ENCODE measurements at regions not wholly inside any gene's neighbourhood (a gene's known extent, or its start where the extent isn't known, plus 50 kb on each side); places are given as distances from the start of the nearest gene placed in this dataset.
"Not testable (repeated sequence)": the region's sequence is repeated elsewhere in the genome, so short reads cannot be mapped to it uniquely, and the experiment has no call there.

- DNase-seq = not testable (repeated sequence)
Observed at GRCh38 chr1:146630302-146630701, 307.8 kb upstream of the NBPF12 start.

DNA sequence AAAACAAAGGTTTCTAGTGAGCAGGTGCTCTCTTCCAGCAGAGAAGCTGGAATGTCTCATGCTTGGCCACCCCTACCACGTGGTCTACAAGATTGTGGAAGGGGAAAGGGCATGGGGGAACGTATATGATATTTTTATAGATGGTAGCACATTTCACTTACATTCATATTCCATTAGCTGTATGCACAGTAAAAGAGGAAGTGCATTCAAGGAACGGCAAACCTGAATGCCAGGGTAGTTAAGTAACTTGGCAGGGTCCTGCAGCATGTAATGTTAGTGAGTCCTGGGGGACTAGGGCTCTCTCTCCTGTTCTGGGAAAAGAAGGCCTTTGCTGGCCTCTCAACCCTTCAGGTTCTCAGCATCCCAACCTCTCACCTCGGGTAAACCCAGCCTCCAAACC is 319.5 kb upstream of the NBPF12 start:
- DNase-seq = not testable (repeated sequence)

GRCh38 chr1:146604681-146605080 is 333.4 kb upstream of the NBPF12 start:
- not testable (repeated sequence) for DNase-seq

DNA sequence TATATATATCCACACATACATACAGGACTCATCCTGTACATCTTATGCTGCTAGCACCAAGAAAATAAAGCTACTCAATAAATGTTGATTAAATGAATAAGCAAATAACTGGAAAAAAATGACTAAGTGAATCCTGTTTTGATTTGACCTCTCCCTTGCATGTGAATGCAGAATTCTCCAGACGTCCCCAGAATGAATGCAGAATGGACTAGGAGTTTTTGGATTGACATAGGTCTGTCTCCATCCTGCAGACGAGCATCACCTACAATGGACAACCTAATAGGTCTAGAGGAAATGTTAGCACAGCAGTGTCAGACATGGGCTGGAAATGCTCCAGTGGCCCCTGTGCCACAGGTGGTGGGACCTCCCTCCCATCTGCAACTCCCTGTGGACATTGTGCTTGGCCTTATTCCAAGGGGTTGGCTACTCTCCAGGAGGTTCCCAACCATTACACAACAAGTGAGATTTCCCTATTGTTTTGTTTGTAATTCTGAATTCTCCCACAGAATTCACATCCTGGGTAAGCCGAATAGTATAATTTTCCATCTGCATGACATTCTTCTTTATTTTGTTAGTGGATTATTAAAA is 337.3 kb upstream of the NBPF12 start:
- DNase-seq = not testable (repeated sequence)

GRCh38 chr1:146599906-146600305 is 338.2 kb upstream of the NBPF12 start:
- DNase-seq = not testable (repeated sequence)

DNA sequence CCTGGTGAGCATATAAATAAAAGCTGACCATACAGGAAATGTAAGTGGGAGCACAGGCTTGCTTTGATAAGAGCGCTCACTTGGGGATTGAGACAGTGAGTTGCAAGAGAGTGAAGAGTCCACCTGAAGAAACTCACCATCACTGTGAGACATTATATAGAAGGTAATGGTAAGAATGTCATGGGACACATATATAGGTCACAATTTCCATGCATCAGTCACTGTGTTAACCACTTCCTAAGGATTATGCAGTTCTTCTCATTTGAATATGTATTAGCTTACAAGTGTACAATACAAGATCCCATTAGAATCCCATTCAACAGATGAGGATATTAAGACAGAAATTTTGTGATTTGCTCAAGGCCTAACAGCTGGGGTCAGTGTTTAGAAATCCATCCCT is 352.4 kb upstream of the NOTCH2NLA start:
- not testable (repeated sequence) for DNase-seq

DNA sequence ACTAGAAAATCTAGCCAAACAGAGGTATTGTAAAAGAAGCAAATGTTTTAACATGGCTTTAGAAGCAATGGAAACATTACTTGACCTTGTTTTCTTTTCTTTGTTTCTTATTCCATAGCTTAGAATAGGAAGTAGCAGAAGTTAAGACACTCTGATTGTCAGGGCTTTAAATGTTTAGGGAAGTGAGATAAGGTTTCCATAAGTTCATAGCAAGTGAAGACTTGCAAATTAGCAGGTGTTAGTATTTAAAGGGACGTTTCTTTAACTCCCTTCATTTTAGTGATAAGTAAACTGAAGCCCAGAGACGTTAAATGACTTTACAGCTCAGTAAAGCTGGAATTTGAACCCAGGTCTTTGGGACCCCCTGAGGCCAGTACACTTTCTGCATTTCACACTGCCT is 338.7 kb upstream of the NOTCH2NLA start:
- not testable (repeated sequence) for DNase-seq

DNA sequence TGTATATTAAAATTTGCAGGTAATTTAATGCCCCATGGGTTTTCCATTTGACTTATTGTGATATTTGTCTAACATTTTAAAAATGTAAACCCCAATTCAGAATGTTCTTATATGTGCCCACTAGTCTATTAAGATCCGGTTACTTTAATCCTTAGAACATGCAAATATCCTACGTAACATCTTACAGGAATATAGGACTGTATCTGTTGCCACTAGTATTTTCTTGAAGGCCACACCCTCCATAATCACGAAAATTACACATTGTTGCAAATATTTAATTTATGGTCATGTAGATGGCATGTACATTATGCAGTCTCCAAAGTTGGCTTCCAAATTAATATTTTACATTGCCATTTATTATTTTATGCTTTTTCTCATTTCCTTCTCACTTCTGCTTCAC is 329.2 kb upstream of the NOTCH2NLA start:
- not testable (repeated sequence) for DNase-seq

GRCh38 chr1:146556405-146556804 is 327.6 kb upstream of the NOTCH2NLA start:
- DNase-seq = not testable (repeated sequence)

DNA sequence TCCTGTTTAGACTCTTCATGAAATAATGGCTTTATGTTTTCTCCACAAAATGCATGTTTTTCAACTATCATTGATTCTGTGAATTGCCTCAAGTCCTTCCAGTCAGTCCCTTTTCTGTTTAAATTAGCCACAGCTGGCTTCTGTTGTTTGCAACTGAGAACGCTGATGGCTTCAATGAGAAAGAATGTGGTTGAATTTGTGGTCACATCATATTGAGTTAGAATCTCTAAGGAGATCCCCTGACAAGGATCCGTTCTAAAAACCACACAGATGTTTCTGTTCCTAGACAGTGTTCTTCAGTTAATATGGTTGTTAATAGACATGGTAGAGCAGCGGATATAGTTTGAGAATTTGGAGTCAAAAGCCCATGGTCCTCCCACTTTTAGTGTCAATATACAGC is 323.6 kb upstream of the NOTCH2NLA start:
- DNase-seq = not testable (repeated sequence)

DNA sequence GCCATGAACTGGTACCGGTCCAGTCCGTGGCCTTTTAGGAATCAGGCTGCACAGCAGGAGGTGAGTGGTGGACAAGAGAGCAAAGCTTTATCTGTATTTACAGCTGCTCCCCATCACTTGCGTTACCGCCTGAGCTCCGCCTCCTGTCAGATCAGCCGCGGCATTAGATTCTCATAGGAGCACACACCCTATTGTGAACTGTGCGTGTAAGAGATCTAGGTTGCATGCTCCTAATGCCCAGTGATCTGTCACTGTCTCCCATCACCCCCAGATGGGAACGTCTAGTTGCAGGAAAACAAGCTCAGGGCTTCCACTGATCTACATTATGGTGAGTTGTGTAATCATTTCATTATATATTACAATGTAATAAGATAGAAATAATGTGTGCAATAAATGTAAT is 319.9 kb upstream of the NOTCH2NLA start:
- not testable (repeated sequence) for DNase-seq

DNA sequence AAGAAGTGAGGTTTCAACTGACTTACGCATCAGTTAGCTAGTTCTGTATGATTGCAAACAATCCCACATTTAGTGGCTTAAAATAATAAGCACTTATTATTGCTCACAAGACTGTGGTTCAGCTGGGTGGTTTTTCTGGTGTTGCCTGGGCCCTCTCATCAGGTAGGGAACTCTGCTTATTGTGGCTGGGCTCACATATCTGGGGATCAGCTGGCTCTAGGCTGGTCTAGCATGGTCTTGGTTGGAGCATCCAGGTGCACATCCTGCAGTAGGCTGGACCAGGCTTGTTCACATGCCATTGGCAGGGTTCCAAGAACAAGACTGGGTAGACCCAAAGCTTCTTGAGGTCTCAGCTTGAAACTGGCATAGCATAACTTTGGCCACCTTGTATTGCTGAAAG is 317.4 kb upstream of the NOTCH2NLA start:
- not testable (repeated sequence) for DNase-seq

GRCh38 chr1:146537775-146538373 is 309.1 kb upstream of the NOTCH2NLA start:
- DNase-seq = not testable (repeated sequence)

DNA sequence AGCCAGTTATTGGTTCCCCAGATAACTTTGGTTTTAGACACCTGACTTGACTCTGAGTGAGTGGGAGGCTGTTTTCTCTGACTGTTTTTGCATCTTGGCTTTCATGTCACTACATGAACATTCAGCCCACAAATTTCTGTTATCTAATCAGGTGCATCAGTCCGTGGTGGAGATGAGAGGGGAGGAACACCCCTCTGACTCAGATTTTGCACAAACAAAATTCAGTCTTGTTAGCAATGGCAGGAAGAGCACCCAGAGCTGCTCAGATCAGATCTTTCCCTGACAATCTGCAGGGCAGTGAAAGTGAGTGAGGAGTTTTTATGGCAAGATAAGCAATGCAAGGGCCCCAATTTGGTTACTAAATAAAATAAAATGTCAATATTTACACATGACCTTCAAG is 307.2 kb upstream of the NOTCH2NLA start:
- DNase-seq = not testable (repeated sequence)

GRCh38 chr1:146535575-146535974 is 306.8 kb upstream of the NOTCH2NLA start:
- DNase-seq = not testable (repeated sequence)

DNA sequence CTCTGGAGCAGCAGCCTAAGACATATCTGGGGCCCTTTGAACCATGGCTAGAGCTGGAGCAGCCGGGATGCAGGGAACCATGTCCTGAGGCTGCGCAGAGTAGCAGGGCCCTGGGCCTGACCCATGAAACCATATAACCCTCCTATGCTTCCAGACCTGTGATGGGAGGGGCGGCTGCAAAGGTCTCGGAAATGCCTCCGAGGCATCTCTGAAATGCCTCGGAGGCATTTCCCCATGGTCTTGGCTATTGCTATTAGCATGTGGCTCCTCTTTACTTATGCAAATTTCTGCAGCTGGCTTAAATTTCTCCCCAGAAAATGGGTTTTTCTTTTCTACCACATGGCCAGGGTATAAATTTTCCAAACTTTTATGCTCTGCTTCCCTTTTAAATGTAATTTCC is 302.1 kb upstream of the NOTCH2NLA start:
- DNase-seq = not testable (repeated sequence)

DNA sequence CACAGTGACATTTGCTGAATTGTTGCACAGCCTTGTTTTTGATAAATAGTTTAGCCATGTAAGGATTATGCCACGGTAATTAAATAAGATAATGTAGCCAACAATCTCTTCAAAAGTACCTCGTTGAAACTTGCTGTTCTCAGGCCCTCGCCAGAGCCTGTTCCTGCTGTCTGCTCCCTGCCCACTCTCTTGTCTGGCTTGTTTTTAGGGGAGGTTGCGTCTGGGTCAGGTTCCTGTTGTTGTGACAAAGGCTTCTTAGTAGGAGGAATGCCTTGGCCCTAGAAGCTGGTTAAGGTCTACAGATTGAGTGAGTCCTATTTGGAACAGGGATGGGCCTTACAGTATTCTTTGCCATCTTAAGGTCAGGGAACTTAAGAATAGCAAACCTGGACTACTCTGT is 294.0 kb upstream of the NOTCH2NLA start:
- DNase-seq = not testable (repeated sequence)

DNA sequence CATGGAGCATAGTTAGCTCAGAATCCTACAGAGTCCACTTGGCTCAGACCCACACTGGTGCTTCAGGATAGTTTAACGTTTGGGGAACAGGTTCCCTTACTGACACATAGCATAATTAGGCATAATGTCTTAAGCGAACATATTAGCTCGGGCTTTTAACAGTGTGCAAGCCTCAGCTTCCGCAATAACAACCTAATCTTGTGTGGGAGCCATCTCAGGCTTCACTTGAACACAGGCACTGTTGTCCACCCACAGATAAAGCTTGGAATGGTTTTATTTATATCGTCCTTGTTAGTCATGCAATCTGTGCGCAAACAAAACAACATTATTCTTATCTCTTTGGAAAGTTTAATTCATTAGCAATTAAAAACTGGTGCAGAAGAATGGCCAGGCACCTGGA is 293.5 kb upstream of the NOTCH2NLA start:
- not testable (repeated sequence) for DNase-seq

GRCh38 chr1:146521804-146522203 is 293.0 kb upstream of the NOTCH2NLA start:
- not testable (repeated sequence) for DNase-seq

DNA sequence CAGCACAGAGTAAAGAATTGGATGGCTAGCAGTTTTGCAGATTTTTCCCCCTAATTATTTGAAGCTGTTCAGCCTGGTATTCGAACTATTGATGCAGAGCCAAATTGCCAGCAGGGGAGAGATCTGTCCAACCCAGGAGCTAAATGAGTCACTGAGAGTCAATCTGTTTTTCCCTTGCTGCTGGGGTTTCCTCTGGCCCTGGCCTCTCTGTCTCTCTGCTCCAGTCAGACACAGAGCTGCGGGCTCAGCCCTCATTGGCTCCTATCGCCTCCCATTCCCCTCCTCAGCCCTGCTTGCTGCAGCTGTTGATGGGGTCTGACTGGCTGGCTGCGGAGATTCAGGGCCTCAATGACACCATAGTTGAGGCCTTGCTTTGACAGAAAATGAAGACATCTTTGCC is 284.9 kb upstream of the NOTCH2NLA start:
- DNase-seq = not testable (repeated sequence)

- DNase-seq = not testable (repeated sequence)
Observed at GRCh38 chr1:146511047-146511777, 282.4 kb upstream of the NOTCH2NLA start.

- DNase-seq = not testable (repeated sequence)
Observed at GRCh38 chr1:146510248-146510983, 281.6 kb upstream of the NOTCH2NLA start.

GRCh38 chr1:146504121-146504520 is 275.3 kb upstream of the NOTCH2NLA start:
- not testable (repeated sequence) for DNase-seq
